A673 (cell line): ENCODE measurements at regions not wholly inside any gene's neighbourhood (a gene's known extent, or its start where the extent isn't known, plus 50 kb on each side); places are given as distances from the start of the nearest gene placed in this dataset.

Source experiments
- BruUV-seq: library from RNA; stranded (reverse); fragments of 400-500 nt; replicated peaks from 2 replicates; lab custom pipeline; 2021; lab: Mats Ljungman, UMichigan
- CTCF ChIA-PET: fragments of 300-600 bp; sonication (Branson Sonifier 250); formaldehyde crosslinking; loops from one replicate; lab custom pipeline; 2022; ENCODE audit warnings: antibody characterized with exemption; lab: Charles Lee
- POLR2A ChIA-PET: fragments of 300-600 bp; sonication (Branson Sonifier 250); formaldehyde crosslinking; loops from one replicate; lab custom pipeline; 2022; ENCODE audit warnings: antibody characterized with exemption; ENCODE audit not compliant: low non-redundant PET; lab: Charles Lee
- DNase-seq: peaks from one replicate; pipeline ENCODE4 v3.0.0-alpha.2; 2015; ENCODE audit warnings: low spot score
- H3K27ac ChIP-seq: fragments of 200-600 bp; sonication (generic); 2 replicates; pipeline ENCODE4 v1.5.1; 2016; ENCODE audit warnings: mixed run types, low read depth, mild to moderate bottlenecking, mixed read lengths, antibody characterized with exemption, low read length; ENCODE audit not compliant: poor library complexity, severe bottlenecking
- H3K27me3 ChIP-seq: fragments of 200-600 bp; sonication (generic); replicated peaks from 2 replicates; pipeline ENCODE4 v1.6.1; 2017; ENCODE audit warnings: mixed run types, low read depth, mild to moderate bottlenecking, mixed read lengths, antibody characterized with exemption, low read length; ENCODE audit not compliant: insufficient read depth, poor library complexity
- H3K36me3 ChIP-seq: fragments of 200-600 bp; sonication (generic); 2 replicates; pipeline ENCODE4 v1.6.1; 2016; ENCODE audit warnings: mixed run types, mild to moderate bottlenecking, mixed read lengths, antibody characterized with exemption, low read length; ENCODE audit not compliant: insufficient read depth, poor library complexity, severe bottlenecking
- H3K4me1 ChIP-seq: fragments of 200-600 bp; sonication (generic); 2 replicates; pipeline ENCODE4 v1.6.1; 2017; ENCODE audit warnings: mixed run types, mild to moderate bottlenecking, mixed read lengths, antibody characterized with exemption, low read length; ENCODE audit not compliant: insufficient read depth, poor library complexity, severe bottlenecking
- H3K4me3 ChIP-seq: fragments of 200-600 bp; sonication (generic); 2 replicates; pipeline ENCODE4 v1.5.1; 2016; ENCODE audit warnings: low read depth, mixed run types, mild to moderate bottlenecking, mixed read lengths, low read length; ENCODE audit not compliant: poor library complexity, severe bottlenecking
- H3K9me3 ChIP-seq: fragments of 200-600 bp; sonication (generic); 2 replicates; pipeline ENCODE4 v1.6.1; 2016; ENCODE audit warnings: mixed run types, low read depth, mild to moderate bottlenecking, mixed read lengths, antibody characterized with exemption, low read length; ENCODE audit not compliant: poor library complexity, severe bottlenecking
- EZH2 ChIP-seq: fragments of 200-600 bp; sonication (generic); IDR thresholded peaks from 2 replicates; pipeline ENCODE4 v1.6.1; 2017; ENCODE audit warnings: borderline replicate concordance, low read depth, mild to moderate bottlenecking, mixed read lengths, antibody characterized with exemption, low read length; ENCODE audit not compliant: poor library complexity, severe bottlenecking
- intact Hi-C: fragments of 100-400 bp; cut with micrococcal nuclease; formaldehyde crosslinking; loops from one replicate; pipeline ENCODE4 v1.10.0; 2022; ENCODE audit not compliant: unreplicated experiment
- TF ChIP-seq, protein P1 (sequence below): fragments of 300-800, 200-600 bp; sonication (generic); conservative IDR thresholded peaks from 2 replicates; pipeline ENCODE4 v1.5.1; 2017; ENCODE audit warnings: low read depth, mild to moderate bottlenecking, antibody characterized with exemption, low read length, moderate library complexity, mixed read lengths

DNA sequence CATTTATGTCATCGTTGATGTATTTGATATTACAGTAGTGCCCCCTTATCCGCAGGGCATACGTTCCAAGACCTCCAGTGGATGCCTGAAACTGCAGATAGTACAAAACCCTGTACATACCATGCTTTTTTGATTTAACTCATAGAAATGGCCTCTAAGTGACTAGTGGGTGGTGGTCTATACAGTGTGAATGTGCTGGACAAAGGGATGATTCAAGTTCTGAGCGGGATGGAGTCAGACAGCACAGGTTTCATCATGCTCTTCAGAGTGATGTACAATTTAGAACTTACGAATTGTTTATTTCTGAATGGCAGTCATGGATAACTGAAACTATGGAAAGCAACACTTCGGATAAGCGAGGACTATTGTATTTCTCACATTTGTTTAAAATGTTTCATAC is 473.1 kb upstream of the FANCL start:
- CTCF ChIA-PET, result no interaction called here

DNA sequence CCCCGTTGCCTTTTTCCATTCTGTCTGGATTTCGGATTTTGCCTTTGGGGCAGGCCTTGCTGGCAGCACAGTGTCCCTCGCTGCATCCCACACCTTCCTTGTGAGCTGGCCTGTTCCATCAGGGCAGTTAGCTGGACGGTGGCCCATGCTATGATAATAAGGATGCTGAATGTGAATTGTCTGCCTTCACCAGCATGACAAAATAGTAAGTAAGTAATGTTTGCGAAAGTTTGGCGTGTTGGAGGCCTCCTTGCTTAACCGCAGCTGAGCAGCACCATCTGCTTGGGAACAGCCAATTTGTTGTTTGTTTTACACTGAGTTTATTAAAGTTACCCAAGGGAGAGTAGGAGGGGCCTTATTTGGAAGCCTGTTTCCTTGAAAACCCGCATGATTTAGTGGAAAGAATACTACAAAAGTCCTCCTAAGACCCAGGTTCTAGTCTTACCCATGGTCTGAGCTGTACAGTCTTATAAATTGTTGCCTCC is 469.7 kb upstream of the FANCL start:
- H3K9me3 ChIP-seq, result no peaks in the 10 kb centered on the region
- TF ChIP-seq, protein P1, sequence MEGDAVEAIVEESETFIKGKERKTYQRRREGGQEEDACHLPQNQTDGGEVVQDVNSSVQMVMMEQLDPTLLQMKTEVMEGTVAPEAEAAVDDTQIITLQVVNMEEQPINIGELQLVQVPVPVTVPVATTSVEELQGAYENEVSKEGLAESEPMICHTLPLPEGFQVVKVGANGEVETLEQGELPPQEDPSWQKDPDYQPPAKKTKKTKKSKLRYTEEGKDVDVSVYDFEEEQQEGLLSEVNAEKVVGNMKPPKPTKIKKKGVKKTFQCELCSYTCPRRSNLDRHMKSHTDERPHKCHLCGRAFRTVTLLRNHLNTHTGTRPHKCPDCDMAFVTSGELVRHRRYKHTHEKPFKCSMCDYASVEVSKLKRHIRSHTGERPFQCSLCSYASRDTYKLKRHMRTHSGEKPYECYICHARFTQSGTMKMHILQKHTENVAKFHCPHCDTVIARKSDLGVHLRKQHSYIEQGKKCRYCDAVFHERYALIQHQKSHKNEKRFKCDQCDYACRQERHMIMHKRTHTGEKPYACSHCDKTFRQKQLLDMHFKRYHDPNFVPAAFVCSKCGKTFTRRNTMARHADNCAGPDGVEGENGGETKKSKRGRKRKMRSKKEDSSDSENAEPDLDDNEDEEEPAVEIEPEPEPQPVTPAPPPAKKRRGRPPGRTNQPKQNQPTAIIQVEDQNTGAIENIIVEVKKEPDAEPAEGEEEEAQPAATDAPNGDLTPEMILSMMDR, result no peak
- no peak for TF ChIP-seq EZH2
- H3K4me3 ChIP-seq, result no peak overlapping the region
- no TSS peak for BruUV-seq
- no peaks in the 10 kb centered on the region for H3K4me1 ChIP-seq
- ChIA-PET POLR2A (interaction anchor here (0.6 kb wide), 1 partner anchor 72 kb away, joined by 3 read pairs; no protein-coding TSS in a partner anchor), CTCF (no interaction called here)
- intact Hi-C loops, result no loop called here
- DNase-seq, result no peak
- H3K27me3 ChIP-seq, result peaks cover 15% of the 10 kb centered on the region
- H3K36me3 ChIP-seq, result no peaks in the 10 kb centered on the region
- no peak overlapping the region for H3K27ac ChIP-seq

More for the DNA sequence above, 473.1 kb upstream of the FANCL start:
- Histone ChIP-seq H3K27ac (no peak overlapping the region), H3K36me3 (no peaks in the 10 kb centered on the region), H3K9me3 (no peaks in the 10 kb centered on the region), H3K4me1 (peaks cover 3% of the 10 kb centered on the region), H3K4me3 (no peak overlapping the region), H3K27me3 (peaks cover 17% of the 10 kb centered on the region)
- DNase-seq, result no peak
- POLR2A ChIA-PET, result no interaction called here
- no TSS peak for BruUV-seq
- intact Hi-C loops, result no loop called here
- no peak for TF ChIP-seq EZH2
- TF ChIP-seq, protein P1, result no peak

GRCh38 chr2:58709687-58710354 is 468.7 kb upstream of the FANCL start:
- no TSS peak for BruUV-seq
- CTCF ChIA-PET, result no interaction called here
- TF ChIP-seq EZH2, result no peak
- TF ChIP-seq, protein P1, result no peak
- DNase-seq, result no peak
- Histone ChIP-seq H3K27ac (no peak overlapping the region), H3K9me3 (no peaks in the 10 kb centered on the region), H3K4me1 (no peaks in the 10 kb centered on the region), H3K36me3 (no peaks in the 10 kb centered on the region), H3K27me3 (peaks cover 15% of the 10 kb centered on the region), H3K4me3 (no peak overlapping the region)
- POLR2A ChIA-PET, result no interaction called here
- intact Hi-C loops, result no loop called here
